Nephron progenitor cell (in vitro differentiated cells): ENCODE measurements at regions not wholly inside any gene's neighbourhood (a gene's known extent, or its start where the extent isn't known, plus 50 kb on each side); places are given as distances from the start of the nearest gene placed in this dataset.

ENCODE experiments used
- DNase-seq: peaks from one replicate; pipeline ENCODE4 v3.0.0; 2021
- H3K27ac Mint-ChIP-seq: 2 replicates; pipeline ENCODE4 v1.8.0; 2021; ENCODE audit warnings: mild to moderate bottlenecking, moderate library complexity, mixed read lengths
- H3K27me3 Mint-ChIP-seq: 2 replicates; pipeline ENCODE4 v1.8.0; 2021; ENCODE audit warnings: mild to moderate bottlenecking, low read depth, mixed read lengths; ENCODE audit not compliant: poor library complexity
- H3K36me3 Mint-ChIP-seq: 2 replicates; pipeline ENCODE4 v1.8.0; 2021; ENCODE audit warnings: low read depth, mixed read lengths
- H3K4me1 Mint-ChIP-seq: 2 replicates; pipeline ENCODE4 v1.8.0; 2021; ENCODE audit warnings: mixed read lengths
- H3K4me3 Mint-ChIP-seq: 2 replicates; pipeline ENCODE4 v1.8.0; 2021; ENCODE audit warnings: mild to moderate bottlenecking, moderate library complexity, mixed read lengths
- H3K9me3 Mint-ChIP-seq: 2 replicates; pipeline ENCODE4 v1.8.0; 2021; ENCODE audit warnings: mild to moderate bottlenecking, moderate library complexity, mixed read lengths
- CTCF ChIP-seq: fragments of 200-600 bp; sonication (generic); IDR thresholded peaks from 2 replicates; pipeline ENCODE4 v1.5.0; 2021; ENCODE audit warnings: antibody characterized with exemption

DNA sequence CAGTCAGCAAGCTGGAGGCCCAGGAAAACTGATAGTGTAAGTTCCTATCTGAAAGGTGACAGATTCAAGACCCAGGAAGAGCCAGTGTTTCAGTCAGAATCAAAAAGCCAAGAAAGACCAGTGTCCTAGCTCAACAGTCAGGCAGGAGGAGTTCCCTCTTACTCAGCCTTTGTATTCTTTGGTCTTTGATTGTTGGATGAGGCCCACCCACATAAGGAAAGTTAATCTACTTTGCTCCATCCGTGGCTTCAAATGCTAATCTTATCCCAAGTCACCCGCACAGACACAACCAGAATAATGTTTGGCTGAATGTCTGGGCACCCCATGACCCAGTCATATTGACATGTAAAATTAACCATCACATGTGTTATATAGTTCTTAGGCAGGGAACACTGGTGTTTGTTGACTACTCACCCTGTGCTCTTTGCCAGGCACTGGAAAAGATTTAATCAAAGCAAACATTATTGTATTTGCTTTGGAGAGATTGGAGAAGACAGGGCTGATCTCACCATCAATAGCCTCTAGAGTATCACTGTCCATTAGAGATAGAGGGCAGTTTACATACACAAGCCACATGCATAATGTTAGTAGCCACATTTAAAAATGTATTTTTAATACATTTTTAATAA, 96.3 kb upstream of the KCNN2 start:
- Mint-ChIP-seq H3K36me3 (no peaks in the 10 kb centered on the region), H3K27me3 (no peaks in the 10 kb centered on the region), H3K9me3 (no peaks in the 10 kb centered on the region), H3K27ac (no peak overlapping the region), H3K4me1 (no peaks in the 10 kb centered on the region), H3K4me3 (no peak overlapping the region)
- no peak for TF ChIP-seq CTCF
- no peak for DNase-seq

DNA sequence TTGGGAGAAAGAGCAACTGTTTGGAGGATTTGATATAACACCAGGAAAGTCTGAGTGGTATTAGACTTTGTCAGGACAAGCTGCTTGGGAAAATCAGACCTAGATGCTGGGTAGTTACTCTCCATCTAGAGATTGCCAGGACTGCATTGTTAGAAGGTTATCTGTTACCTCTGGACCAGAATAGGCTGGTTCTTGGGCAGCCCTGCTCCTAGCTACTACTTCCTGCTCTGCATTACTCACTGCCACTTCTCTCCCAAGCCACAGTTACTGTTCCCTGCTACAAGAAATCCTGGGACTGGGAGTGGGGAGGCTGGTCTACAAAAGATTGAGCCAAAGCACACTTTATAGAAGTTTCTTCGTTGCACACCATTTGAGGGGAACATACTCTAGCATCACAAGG, 95.5 kb upstream of the KCNN2 start:
- Mint-ChIP-seq H3K27me3 (no peaks in the 10 kb centered on the region), H3K4me3 (no peak overlapping the region), H3K4me1 (no peaks in the 10 kb centered on the region), H3K36me3 (no peaks in the 10 kb centered on the region), H3K9me3 (no peaks in the 10 kb centered on the region), H3K27ac (no peak overlapping the region)
- DNase-seq: no peak
- no peak for TF ChIP-seq CTCF

DNA sequence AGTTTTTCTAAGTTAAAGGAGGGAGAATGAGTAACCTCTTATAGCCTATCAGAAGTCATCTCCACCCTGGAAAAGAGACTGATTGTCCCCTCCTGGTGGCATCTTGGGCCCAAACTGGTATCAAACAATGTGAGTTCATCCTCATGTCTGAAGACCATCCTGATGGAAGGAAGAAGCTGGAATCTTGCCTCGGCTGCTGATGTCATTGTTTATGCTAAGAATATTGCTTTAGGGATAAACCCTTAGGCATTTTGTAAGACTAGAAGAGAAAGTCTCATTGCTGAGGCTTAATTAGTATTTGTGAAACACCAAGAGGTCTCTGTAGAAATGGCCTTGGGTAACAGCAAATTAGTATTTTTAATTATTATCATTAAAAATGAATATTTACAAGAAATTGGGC, 65.7 kb upstream of the KCNN2 start:
- peaks cover 7% of the 10 kb centered on the region for H3K27me3 Mint-ChIP-seq
- no peaks in the 10 kb centered on the region for H3K4me1 Mint-ChIP-seq
- H3K36me3 Mint-ChIP-seq: no peaks in the 10 kb centered on the region
- no peak overlapping the region for H3K4me3 Mint-ChIP-seq
- TF ChIP-seq CTCF: no peak
- peaks cover 18% of the 10 kb centered on the region for H3K9me3 Mint-ChIP-seq
- H3K27ac Mint-ChIP-seq: no peak overlapping the region
- DNase-seq: no peak

DNA sequence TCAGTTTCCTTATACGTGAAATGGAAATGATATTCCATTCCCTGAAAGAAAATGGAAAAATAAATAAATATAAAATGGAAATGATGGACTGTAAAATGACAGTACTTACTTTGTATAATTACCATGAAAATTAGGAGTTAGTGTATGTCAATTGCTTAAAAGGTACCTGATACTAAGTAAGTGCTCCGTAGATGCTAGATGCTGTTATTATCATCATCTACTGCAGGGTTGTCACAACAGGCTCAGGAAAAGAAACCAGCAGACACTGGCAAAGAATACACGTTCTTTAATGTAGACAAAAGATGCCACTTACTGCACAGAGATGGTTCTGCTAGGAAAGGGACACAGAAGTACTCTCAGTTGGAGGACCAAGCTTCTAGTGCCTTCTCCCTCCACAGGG, 64.0 kb upstream of the KCNN2 start:
- H3K4me1 Mint-ChIP-seq: no peaks in the 10 kb centered on the region
- no peak overlapping the region for H3K4me3 Mint-ChIP-seq
- H3K36me3 Mint-ChIP-seq: no peaks in the 10 kb centered on the region
- peaks cover 7% of the 10 kb centered on the region for H3K27me3 Mint-ChIP-seq
- DNase-seq: no peak
- TF ChIP-seq CTCF: no peak
- H3K9me3 Mint-ChIP-seq: peaks cover 18% of the 10 kb centered on the region
- H3K27ac Mint-ChIP-seq: no peak overlapping the region

DNA sequence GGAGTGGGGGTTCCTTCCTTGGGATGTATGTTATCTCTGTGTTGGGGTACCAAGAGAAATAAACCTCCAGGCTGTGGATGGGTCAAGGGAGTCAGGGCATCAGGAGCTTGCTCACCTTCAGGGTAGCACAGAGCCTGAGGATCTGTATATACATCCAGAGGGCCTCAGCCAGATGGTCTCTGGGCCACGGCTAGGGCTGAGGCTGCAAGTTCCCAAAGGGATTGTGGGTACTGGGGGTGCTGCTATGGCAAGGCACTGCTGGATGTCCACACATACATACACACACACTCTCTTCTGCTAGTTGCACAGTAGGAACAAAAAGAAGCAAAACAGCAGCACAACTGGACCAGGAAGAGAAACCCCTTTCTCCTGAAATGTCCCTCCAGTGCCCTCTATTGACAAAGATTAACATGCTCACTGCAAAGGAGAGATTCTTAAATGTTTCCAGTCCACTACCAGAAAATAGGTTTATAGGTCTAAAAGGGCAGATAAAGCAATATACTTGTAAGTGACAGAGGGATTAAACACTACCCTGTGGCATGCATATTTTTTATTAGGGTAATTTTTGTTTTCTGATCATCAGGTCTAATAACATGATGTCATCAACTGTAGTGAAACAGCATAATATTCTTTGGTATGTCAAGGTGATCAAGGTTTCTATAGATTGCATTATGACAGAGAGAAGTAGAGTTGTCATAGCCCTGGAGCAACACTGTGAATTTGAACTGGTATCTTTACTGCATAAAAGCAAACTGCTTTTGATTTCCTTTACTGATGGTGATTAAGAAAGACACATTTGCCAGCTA, 56.3 kb upstream of the KCNN2 start:
- Mint-ChIP-seq H3K4me3 (no peak overlapping the region), H3K27me3 (no peaks in the 10 kb centered on the region), H3K4me1 (peaks cover 11% of the 10 kb centered on the region), H3K36me3 (no peaks in the 10 kb centered on the region), H3K27ac (no peak overlapping the region), H3K9me3 (no peaks in the 10 kb centered on the region)
- DNase-seq: no peak
- peak; percentile 43 for TF ChIP-seq CTCF

- Mint-ChIP-seq H3K4me1 (peaks cover 11% of the 10 kb centered on the region), H3K4me3 (no peak overlapping the region), H3K36me3 (no peaks in the 10 kb centered on the region), H3K27ac (no peak overlapping the region), H3K9me3 (no peaks in the 10 kb centered on the region), H3K27me3 (no peaks in the 10 kb centered on the region)
- no peak for DNase-seq
- no peak for TF ChIP-seq CTCF
Measured at GRCh38 chr5:114308017-114308416, 53.9 kb upstream of the KCNN2 start.
